NK-92 (cell line): ENCODE measurements at regions not wholly inside any gene's neighbourhood (a gene's known extent, or its start where the extent isn't known, plus 50 kb on each side); places are given as distances from the start of the nearest gene placed in this dataset.

ENCODE experiments used
- DNase-seq: peaks from one replicate; lab custom pipeline; 2025; ENCODE audit not compliant: unreplicated experiment; lab: John Stamatoyannopoulos, UW

DNA sequence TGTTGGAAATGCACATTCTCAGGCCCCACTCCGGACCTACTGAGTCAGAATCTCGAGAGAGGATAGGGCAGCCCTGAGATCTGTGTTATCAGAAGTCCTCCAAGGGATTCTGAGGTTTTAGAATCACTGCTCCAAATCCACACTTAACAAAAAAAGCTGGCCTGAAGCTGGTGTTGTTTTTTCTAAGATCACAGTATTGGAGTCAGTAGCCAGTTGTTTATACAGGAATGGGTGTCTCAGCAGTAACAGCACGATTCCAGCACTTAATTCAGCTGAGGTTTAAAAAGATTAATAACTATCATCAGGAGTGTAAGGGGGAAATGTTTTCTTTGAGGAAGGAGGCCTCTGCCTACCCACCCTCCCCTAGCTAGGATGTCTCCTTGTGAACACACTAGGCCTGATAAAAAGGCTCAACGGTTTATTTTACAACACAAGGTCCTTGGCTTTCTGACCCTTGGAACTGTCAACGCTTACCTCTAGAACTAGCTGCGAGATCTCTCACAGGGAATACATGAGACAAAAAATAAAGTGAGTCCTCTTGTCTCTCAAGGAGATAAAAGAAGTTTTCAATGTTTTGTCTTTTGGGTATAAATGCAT is 505.4 kb downstream of the CD83 start:
- no peak for DNase-seq

DNA sequence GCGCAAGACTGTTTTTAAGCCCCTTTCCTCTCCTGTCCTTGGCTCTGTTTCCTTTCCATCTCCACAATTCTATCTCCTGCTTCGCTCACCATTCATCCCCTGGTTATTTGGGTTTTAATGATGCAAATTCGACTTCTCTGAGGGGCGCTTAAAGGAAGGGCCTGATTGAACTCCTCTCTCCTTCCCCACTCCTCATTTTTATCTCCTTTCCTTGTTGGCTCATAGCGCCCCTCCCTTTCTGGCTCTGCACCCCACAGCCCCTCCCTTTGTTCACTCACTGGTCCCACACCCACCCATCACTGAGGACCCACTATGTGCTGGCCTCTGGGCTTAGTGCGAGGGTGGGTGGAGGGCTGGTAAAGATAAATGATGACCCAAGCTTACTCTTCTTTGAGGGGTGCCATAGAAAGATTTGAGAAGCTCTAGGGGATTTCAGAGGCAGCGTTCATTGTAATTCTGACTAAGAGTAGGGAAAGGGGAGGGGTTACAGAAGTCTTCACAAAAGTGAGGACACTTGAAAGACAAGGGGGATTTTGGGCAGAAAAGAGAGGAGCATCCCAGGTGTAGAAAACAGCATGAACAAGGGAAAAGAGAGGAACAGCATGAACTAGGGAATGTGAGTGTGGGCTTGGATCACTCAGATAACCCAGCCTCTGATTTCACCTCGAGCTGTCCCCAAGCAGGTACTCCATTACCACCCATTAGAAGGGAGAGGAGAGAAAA is 507.8 kb downstream of the CD83 start:
- no peak for DNase-seq

DNA sequence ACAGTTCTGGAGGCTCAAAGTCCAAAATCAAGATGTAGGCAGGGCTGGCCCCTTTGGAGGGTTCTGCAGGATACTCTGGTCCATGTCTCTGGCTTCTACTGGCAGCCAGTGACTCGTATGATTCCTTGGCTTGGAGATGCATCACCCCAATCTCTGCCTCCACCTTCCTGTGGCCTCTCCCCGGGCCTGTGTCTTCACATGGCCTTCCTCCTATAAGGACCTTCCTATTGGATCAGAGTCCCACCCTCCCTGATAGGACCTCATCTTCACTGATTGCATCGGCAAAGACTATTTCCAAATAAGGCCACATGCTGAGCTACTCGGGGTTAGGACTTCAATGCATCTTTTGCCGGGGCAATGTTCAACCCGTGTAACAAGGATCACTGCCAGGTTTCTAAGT is 509.0 kb downstream of the CD83 start:
- no peak for DNase-seq

DNA sequence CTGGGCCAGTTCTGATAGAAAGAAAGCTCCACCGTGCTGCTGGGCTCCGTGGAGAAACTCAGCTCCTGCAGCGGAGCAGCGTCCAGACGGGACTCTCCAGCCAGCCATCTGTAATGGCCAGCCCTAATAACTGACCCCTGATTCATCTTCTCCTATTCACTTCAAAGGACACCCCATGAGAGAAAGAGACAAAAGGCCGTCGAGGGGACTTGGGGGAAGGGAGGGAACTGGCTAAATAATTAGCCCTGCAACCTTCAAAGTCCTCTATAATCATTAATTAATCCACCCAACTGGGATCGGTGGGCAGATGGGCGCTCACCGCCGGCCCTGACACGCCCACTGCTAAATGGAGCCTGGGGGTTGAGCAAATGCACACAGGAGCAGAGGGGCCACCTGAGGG is 512.4 kb downstream of the CD83 start:
- no peak for DNase-seq

DNA sequence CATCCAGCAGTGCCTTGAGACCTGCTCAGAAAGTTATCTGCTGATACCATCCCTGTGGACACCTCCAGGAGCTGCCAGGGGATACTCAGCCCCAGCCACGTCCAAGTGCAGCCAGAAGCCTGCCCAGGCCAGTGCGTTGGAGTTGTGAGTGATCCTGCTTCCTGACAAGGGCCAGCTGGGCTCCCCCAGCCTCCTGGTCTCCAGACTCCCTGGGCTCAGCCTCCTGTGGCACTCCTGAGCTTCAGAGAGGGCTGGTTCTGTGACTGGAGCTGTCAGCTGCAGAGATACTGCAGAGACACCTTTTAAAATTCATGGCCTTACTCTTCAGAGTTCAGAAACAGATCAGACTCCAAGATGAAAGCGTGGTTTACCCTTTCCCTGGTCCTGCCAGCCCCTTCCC is 515.9 kb downstream of the CD83 start:
- no peak for DNase-seq

DNA sequence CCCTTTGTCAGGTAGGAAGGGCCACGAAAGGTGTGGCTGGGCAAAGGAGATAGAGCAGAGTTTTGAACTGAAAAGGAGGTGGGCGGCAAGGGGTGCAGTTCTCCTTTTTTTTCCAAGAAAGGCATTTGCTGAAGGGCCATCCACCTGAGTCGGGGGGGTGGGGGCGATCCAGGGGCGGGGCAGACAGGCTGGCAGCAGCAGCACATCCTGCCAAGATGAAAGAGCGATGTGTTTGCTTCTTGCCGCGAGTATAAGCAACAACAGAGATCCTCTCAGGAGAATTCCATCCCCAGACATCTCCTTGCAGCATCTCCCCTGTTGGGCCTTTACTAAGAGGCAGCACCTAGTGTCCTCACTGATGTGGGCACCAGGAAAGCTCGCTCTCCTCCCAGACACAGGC is 516.5 kb downstream of the CD83 start:
- DNase-seq, result no peak

DNA sequence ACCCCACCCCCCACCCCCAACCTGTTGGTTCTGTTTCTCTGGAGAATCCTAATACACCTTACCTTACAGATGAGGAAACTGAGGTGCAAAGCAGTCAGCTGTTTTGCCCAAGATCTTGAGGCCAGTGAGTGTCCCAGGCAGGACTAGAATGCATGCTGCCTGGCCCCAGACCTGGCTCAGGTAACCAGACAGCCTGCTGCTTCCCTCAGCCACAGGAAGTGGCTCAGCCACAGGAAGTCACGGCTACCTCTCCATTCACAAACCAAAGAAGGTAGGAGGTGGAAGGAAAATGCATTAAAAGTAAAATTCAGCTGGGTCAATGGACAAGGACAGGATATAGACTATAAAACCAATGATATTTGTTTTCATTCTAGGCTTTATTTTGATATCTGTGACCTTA is 517.6 kb downstream of the CD83 start:
- no peak for DNase-seq

DNA sequence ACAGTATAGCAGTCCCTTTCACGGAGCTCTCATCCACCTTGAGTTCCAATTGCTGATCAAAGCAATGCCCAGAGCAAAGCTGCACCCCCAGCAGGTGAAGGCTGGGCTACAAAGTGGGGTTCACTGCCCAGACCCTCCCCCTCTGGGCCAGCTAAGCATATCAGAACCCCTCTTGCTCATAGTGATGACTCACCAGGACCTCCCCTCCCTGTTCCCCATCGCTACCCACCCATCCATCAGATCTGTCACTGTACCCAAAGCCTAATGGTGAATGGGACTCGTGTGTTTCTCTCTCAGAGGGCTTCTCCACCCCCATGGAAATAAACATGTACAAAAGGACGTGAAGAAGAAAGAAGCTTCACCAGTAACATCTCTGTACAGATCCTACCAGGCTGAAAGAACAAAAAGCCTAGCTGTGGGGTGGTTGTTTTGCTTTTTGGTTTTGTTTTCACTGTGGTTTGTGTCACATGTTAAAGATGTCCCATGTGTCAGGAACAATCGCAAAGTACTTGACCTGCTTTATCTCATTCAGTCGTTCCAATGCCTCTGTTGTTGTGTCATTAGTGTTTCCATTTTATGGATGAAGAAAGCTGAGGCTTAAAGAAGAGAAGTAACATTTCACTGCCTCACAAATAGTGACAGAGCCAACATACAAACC is 518.5 kb downstream of the CD83 start:
- no peak for DNase-seq

DNA sequence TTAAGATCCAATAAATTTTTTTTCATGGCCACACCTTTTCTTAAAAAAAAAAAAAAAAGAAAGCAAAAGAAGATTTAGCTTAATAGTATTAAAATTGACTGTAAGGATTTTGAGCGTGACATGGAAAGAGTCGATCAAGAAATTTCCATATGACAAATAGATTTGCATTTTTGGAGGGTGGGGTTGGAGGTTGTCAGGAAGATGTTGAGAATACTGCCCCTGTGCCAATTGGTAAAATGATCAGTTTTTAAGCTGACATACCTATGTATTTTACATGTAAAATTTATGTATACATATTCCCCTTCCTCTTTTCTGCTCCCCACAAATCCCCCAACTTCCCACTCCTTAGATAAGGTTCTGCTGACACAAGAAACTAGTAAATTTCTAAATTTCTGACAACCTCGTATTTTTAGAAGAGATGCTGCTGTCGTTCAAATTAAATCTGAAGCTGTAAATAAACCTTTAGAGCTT is 520.9 kb downstream of the CD83 start:
- no peak for DNase-seq

DNA sequence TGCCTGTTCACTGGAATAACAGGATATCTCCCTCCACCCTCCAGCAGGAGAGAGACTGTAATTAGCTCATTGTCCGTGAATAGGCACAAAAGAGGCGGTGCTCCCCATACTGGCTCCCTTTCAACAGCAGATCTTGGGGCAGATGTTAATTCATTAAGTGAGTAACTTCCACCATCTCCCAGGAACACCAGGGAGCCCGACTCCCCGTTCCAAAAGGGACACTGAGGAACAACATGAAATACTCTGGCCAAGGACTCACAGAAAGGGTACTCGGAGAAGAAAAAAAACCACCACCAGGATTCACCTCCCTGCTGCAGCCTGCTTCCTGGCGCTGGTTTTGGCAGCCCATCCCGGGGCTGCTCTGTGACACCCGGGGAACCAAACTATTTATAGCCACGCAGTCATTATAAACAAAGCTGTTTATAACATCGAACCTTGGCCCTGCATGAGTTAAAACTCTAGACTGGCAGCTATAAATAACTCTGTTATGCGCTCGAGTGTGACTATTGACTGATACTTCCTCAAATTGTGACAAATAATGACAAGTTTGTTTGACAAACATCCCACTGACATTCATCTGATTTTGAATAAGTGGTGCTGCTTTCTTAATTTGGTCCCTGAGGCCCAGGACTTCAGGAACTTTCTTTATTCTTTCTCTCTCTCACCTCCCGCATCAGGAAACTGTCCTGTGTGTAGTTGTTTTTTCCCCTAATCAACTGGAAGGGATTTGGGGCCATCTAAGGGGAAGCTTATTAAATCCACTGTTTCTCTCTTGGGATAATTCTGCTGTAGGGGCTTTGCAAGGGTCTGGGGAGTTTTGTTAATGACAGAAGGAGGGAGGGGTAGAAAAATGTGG is 521.6 kb downstream of the CD83 start:
- DNase-seq, result no peak

DNA sequence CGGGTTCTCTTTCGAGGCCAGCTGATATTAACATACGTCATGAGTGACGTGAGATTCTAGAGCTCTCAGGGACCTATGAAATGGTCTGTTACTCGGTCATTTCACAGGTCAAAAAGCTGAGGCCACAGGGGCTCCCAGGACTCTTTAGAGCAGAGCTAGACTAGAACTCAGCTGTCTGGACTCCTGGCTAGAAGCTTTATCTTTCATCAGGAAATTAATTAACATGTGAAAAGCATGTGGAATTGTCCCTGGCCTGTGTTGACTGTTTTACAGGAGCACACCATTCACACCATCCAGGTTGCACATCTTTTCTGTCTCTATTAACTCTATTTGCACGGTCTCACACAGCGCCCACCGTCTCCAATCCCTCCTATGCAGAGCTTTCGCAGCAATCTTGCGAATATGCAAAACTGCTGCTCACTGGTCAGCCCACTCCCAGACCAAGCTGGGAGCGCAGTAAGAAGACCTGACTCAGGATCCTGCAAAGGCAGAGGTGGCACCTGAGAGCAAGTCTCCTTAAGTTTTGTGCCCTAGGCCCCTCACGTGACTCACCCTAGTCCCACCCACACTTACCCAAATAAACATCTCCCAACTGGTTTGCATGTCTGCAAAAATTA is 522.5 kb downstream of the CD83 start:
- DNase-seq, result no peak

DNA sequence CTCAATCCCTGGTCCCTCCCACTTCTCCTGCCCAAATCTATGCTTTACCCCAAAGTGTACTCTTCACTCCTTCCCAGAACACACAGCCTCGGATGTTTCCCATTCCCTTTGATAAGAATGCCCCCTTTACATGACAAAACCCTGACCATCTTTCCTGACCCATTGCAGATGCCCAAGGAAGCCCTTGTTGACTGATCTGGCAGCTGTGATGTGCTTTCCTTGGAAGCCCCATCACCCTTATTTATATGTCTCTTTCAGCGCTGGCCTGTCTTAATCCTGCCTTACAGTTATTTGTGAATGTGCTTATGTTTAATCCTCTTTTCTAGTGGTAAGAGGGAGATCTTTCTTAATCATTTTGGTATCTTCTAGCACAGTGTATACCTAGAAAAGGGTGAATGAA is 523.1 kb downstream of the CD83 start:
- DNase-seq, result no peak

DNA sequence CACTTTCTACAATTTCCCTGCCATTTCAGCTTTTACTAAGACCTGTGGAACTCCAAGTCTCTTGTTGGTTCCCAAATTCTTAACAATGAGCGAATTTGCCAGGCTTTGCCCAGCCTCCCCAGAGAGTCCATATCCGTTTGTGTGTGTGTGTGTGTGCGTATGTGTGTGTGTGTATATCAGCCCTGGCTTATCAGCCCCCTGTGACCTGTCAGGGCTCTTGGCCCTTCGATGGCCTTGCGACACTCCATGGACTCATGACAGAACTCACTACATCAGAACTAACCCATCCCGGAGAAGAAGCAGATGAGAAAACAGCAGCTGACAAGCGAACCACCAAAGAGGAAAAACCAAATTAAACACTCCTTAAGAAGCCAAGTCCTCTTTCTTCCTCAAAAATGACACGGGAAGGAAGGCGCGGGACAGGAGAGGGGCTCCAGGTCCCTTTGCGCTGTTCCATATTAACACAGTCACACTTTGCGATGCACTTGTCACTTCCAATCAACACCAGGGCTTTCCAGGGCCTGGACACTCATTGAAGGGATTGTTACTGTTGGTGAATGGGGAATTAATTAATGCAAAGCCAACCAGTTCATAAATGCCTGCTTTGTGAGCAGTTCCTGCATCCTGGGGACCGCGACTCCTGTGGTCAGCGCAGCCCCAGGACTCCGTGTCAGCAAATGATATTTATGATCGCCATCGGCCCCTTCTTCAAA is 524.0 kb downstream of the CD83 start:
- DNase-seq, result no peak

DNA sequence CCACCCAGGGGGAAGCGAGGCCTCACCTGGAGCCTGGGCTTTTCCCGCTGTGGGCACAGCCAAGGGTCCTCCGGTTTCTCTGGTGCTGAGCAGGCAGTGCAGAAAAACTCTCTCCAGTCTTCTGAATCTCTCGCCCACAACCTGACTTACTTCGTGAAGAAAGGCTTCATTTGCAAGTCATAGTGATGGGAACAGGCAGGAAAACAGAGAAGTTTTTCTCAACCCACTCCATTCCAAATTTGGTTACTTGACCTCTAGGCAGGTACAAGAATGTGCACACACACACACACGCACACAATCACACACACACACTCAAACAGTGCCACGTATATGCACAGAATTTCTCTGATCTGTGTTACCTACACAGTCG is 524.5 kb downstream of the CD83 start:
- no peak for DNase-seq

DNA sequence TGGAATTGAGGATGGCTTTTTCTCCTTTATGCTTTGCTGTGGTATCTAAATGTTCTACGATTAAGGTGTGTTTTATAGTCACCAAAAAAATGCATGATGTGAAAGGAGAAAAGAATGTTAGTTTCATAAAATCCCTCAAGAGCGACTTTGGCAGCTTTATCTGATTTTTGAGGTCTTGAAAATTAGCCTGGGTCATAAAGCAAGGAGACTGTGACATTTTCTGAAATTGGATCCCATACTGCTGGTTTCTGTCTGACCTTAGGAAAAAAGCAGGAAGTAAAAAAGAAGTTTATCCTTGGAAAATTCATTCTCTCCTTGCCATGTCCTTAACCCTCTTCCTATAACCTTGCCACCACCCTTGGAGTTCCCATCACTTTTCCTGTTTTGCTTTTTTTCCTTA is 525.3 kb downstream of the CD83 start:
- no peak for DNase-seq

DNA sequence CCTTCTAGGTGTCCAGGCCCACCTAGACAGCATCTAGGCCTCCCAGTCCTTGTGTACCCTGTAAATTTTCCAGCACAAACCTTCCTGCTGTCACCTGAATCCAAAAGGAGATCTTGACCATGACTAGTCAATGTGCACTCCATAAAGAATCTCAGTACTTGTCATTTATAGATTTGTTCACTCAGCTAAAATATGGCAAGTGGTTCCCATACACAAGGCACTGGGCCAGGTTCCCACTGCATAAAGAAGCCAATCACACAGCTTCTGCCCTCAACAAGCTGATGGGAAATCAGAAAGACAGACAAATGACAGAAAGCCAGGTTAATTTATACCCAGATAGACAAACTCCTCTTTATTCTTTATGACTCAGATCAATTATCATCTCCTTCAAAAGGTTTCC is 526.8 kb downstream of the CD83 start:
- DNase-seq, result no peak

DNA sequence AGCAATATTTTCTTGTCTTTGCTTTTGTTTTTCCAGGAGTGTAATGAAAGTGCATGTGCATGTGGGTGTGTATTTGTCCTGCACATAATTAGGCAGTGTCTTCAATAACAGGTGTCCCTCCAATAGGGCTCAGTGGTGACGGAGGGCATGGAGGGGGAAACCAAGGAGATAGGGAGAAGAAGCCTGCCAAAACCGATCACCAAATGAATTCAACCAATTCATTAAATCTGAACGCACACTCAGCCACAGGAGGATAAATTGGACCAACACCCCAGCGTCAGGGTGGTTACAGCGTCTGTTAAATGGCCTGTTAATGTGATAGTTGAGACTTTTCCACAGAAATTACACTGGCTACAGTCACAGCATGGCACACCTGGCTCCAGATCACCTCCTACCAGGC is 527.6 kb downstream of the CD83 start:
- no peak for DNase-seq

DNA sequence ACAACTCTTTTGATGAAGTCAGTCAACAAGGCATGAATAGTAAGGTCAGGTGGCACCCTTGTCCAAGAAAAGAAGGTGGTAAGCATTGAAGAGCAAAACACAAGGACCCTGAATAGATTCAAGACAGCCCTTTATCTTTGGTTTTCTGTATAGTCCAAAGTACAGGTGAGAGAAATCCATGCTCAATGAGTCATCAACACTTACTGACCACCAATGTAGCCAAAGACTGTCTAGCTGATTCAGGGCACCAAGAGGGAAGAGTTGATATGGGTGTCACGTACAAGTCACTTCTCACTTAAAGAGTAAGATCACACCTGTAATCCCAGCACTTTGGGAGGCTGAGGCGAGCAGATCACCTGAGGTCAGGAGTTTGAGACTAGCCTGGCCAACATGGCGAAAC is 528.3 kb downstream of the CD83 start:
- no peak for DNase-seq

DNA sequence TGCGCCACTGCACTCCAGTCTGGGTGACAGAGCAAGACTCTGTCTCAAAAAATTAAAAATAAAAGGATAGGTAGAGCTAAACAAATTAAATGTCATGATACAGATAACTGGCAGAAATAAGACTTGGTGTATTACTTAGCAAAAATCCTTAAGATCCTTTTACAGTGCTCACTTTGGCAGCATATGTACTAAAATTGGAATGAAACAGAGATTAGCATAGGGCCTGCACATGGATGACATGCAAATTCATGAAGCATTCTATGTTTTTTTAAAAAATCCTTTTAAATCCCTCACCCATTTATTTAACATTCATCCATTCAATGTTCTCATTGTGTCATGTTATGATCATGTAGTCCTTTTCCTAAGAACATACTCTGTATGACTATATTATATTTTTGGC is 528.8 kb downstream of the CD83 start:
- no peak for DNase-seq

DNA sequence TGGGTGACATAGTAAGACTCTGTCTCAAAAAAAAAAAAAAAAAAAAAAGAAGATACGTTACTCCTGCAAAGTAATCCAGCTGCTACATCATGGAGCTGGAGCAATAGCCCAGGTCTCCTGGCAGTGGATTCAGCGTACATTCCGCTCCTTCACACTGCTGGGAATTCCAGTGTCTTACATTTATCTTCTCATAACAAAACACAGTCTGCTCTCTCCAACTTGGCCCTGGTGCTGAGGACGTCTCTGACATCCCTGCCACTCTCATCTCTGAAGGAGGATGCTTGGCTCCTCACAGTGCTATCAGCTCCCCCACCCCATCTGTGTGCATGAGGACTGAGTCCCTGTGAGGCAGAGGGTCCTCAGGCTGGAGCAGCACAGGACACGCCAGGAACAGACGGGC is 529.8 kb downstream of the CD83 start:
- DNase-seq, result no peak

DNA sequence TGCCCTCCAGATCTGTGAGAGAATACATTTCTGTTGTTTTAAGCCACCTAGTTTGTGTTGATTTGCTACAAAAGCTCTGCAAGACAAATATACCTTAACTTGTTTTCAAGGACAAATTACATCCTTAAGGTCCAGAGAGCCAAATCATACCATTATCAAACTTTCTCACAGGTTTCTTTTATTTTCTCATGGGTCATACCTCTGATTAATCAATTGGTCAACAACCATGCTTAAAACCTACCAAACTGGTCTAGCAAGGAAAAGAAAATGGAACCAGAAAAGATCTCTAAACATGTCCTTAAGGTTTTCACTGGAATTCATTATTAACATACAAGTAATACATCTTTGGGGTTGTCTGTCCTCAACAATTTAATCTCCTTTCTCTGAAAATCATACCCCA is 535.0 kb downstream of the CD83 start:
- DNase-seq, result no peak
